ENCODE measurements at regions not wholly inside any gene's neighbourhood (a gene's known extent, or its start where the extent isn't known, plus 50 kb on each side); places are given as distances from the start of the nearest gene placed in this dataset.

DNA sequence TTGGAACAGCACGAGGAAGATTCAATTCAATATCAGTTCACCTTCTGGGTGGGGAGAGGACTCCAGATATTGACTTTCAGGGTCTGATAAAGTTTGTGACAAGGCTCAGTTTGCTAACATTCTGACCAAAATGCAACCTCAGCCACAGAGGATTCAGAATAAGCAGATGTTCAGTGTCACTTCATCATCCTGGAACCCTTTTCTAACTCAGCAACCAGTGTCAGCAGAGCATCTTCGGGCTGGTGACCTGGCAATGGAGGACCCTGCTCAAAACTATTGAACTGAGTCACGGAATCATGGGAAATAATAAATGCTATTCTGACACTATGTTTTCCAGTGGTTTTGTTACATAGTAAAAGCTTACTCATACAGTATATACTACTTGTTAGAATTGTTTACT is 433.4 kb upstream of the CFAP20DC start:
- TF ChIP-seq, protein P1, sequence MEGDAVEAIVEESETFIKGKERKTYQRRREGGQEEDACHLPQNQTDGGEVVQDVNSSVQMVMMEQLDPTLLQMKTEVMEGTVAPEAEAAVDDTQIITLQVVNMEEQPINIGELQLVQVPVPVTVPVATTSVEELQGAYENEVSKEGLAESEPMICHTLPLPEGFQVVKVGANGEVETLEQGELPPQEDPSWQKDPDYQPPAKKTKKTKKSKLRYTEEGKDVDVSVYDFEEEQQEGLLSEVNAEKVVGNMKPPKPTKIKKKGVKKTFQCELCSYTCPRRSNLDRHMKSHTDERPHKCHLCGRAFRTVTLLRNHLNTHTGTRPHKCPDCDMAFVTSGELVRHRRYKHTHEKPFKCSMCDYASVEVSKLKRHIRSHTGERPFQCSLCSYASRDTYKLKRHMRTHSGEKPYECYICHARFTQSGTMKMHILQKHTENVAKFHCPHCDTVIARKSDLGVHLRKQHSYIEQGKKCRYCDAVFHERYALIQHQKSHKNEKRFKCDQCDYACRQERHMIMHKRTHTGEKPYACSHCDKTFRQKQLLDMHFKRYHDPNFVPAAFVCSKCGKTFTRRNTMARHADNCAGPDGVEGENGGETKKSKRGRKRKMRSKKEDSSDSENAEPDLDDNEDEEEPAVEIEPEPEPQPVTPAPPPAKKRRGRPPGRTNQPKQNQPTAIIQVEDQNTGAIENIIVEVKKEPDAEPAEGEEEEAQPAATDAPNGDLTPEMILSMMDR (conservative IDR thresholded peaks at IDR 0.05; ENCODE audit: low read depth, low read length) = no peak
- TF ChIP-seq EZH2 (IDR thresholded peaks at IDR 0.05; ENCODE audit: borderline replicate concordance, low read depth, low read length, poor library complexity, severe bottlenecking) = no peak
